ENCODE measurements at regions not wholly inside any gene's neighbourhood (a gene's known extent, or its start where the extent isn't known, plus 50 kb on each side); places are given as distances from the start of the nearest gene placed in this dataset.

DNA sequence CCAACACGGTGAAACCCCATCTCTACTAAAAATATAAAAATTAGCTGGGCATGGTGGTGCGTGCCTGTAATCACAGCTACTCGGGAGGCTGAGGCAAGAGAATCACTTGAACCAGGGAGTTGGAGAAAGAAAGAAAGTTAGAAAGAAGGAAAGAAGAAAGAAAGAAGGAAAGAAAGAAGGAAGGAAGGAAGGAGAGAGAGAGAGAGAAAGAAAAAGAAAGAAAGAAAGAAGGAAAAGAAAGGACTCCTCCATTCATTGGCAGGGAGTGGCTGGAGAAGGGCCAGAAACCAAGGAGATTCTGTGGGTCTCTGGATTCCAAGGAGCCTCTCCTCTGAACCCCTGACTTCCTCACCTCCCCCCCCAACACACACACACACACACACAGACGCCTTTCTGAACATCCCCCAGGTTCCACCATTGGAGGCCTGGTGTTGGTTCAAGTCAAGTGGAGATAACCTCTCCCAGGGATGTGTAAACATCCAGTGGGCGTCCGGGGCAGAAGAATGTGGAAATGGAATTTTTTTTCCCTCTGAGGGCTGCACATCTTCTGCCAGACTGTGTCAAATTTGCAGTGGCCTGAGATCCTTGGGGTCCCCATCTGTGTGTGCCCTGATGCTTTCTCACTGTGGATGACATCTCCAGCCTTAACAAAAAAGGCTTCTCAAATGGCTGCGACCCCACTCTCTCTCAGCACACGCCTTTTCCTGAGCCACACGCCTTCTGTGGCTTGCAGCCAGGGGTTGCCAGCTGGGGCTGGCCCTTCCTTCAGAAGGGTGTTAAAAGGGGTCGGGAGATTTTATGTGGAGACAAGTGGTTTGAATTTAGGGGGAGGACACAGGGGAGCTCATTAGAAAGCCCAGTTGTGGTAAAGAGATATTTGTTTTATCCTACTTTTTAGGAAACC, 109.3 kb upstream of the HAND1 start:
- DNase-seq: no peak

DNA sequence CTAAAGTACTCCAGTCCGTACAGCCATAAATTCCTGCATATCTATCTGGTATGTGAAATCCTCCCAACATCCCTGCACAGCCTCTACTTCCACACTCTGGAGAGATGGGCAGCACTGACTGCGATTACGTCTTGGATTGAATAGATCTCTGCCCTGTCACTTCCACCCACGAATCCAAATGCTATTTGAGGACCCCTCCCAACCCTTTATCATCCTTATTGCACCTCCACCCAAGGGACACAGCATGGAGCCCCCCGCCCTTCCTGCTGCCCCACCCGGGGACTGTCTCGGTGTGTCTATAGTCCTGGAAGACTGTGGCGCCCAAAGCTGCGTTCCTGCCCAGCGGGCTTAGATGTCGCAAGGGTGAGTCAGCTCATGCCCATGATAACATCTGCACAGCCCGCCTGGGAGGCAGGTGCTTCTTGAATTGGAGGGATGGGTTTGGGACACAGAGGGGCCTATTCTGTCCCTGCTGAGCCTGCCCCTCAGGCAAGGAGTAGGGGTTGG, 105.7 kb upstream of the HAND1 start:
- no peak for DNase-seq

DNA sequence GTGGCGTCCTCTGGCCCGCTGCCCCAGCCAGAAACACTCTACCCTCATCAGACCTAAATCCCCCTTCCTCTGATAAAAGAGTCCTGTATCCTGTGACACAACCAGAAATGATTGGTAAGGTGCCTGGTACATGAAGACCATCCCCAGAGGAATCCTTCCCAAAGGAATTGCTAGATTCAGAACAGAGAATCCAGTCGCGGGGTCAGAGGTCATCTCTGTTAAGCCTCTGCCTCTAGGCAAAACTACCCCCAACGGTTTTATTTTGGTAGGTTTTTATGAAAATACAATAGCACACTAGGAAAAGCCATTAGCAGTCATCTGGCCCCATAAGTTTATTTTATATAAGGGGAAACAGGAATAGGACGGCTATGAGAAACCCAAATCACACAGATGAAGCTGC, 102.4 kb upstream of the HAND1 start:
- no peak for DNase-seq

DNA sequence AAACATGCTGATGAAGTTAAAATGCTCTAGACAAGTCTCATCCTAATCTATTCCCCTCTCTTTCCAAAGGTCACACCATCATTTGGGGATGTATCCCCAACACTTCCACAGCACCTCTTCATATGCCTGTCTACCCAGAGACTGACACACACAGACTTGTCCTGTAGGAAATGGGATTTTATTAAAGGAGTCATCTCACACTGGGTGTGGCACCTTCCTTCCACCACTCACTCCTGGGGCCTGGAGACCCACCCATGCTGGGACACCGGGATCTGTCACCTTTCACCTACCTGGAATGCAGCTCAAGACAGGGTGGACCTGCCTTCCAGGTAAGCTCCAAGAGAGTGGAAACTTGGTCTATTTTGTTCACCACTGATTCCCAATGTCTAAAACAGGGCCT, 99.4 kb upstream of the HAND1 start:
- DNase-seq: no peak

DNA sequence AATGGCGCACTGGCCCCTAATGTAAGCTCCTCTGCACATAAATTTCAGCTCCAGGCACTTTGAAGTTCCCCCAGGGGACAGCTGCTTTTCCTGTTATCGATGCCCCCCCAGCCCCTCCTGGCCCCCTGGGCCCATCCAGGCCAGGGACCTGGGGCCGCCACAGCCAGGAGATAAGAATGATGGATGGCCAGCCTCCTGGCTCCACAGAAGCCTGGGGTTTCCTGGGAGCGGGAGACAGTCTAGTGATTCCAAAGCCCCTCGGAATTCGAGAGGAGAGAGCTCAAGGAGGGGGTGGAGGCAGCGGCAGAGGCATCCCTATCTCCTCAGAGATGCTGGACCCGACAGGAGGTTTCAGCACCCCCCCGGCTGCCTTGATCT, 98.4 kb upstream of the HAND1 start:
- no peak for DNase-seq

DNA sequence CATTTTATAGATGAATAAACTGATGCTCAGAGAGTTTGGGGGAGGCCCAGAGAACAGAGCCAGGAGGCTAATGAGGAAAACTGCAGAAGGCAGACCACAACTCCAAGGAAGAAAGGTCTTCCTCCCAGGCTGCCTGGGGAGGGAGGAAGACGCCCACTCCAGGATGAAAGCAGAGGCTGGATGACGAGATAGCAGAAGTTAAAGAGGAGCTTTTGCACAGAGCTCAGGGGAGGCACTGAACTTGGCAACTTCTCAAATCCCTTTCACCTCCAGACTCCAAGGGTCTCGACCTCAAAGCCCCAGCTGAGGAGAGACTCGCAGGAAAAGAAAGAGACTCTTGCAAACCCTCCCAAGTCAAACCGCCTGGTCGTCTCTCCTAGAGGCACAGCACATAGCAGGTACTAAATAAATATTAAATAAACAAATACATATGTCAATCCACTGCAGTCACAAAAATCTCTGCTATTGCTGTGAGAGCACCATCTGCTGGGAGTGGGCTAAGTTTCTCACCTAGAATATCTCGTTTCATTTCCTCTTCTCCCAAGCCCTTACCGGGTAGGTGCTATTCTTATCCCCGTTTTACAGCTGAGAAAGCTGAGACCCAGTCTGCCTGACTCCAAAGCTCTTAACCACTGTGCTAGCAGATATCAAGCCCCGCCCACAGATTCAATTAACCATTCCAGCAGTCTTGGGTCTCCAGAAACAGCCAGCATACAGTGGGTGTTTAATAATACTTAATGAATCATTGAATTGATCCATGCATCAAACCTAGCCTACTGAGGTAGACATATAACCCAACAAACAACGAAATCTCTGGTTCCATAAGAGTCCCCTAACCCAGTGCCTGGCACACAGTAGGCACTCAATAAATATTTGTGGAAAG, 97.8 kb upstream of the HAND1 start:
- DNase-seq: no peak

DNA sequence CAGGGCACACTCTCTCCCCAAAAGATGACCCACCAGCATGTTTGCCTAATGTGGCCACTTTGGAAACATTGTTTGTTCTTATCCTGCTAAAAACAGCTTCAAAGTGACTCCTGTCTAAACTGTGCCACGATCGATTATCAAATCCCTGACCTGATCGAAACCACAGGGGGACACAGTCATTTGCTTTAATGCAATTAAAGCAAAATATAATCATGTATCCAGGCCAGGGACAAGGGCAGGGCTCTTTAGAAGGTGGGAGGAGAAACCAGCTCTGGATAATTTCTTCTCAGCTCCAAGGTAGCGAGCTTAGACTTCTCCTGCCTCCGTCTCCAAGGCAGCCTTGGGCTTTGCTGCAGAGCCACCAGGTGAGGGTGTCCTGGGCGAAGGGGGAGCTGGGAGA, 95.0 kb upstream of the HAND1 start:
- DNase-seq: no peak

DNA sequence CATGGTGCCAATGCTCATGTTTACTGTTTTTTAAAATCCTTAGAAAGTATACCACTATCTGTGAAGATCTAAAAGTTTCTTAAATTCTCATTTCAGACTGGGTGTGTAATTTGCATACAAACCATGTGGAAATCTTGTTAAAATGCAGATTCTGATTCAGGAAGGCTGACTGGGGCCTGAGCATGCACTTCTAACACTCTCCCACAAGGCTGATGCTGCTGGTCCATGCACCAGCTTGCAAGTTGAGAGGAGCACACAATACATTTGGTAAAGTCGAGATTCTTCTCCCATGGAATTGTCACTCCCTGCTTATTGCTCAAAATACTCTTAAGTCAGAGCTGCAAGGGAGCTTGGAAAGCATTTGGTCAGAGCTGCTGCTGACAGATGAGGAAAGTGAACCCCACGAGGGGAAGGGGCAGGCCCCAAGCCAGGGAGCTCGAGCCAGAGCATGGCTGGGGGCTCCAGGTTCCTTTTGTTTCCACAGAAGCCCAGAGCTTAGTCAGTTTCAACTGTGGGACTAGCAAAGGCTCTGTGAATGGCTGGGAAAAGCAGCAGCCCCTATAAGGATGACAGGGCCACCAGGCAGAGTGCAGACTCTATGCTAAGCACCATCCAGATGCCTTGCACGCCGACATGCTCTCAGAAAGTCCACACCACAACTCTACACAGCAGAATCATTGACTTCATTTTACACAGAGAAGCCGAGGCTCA, 93.5 kb upstream of the HAND1 start:
- DNase-seq: no peak

DNA sequence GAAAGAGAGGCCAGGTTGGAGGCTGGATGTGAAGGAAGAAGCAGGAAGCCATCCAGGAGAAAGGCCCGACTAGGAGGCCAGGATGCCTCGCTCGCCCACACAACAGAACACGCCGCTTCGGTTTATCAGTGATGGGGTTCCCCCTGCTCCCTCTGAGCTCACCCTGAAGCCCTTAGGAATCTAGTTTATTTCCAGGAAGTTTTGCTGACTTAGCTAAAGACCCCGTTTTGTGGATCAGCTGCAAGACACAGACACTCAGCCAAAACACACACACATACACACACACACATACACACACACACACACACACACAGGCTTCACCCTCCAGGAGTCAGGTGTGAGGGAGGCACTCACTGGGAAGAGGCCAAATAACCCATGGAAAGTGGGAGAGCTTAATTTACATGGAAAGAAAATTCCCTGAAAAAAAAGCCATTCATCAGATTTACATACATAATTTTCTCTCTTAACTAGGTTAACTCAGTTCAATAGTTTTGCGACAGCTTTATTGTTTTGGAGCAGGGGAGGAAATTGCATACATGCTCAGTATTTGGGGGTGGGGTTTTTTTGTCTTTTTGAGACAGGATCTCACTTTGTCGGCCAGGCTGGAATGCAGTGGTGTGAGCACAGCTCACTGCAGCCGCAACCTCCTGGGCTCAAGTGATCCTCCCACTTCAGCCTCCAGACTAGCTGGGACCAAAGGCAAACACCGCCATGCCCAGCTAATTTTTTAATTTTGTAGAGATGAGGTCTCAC, 92.7 kb upstream of the HAND1 start:
- DNase-seq: no peak

DNA sequence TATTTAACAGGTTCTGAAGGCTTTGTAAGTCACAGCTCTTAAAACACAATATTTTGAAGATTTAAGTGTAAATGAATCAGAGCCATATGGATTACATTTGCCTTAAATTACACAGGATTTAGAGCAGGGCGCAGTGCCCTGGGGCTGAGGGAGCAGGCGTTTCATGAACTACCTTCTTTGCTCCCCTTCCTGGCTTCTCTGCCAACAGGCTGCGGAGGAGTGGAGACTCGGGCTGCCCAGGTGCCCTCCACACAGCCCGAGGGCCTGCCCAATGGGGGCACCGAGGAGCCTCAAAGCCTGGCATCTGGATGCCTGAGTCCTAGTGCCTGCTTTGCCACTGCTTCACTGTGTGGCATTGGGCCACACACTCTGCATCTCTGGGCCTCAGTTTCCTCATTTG, 90.6 kb upstream of the HAND1 start:
- no peak for DNase-seq

DNA sequence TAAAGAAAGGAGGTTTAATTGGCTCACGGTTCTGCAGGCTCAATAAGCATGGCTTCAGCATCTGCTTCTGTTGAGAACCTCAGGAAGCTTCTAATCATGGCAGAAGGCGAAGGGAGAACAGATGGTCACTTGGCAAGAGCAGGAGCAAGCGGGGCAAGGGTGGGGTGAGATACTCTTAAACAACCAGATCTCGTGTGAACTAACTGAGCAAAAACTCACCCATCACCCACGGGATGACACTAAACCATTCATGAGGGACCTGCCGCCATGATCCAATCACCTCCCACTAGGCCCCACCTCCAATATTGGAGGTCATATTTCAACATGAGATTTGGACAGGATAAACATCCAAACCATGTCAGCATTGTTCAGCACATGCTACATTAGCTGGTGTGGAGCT, 89.1 kb upstream of the HAND1 start:
- DNase-seq: no peak

DNA sequence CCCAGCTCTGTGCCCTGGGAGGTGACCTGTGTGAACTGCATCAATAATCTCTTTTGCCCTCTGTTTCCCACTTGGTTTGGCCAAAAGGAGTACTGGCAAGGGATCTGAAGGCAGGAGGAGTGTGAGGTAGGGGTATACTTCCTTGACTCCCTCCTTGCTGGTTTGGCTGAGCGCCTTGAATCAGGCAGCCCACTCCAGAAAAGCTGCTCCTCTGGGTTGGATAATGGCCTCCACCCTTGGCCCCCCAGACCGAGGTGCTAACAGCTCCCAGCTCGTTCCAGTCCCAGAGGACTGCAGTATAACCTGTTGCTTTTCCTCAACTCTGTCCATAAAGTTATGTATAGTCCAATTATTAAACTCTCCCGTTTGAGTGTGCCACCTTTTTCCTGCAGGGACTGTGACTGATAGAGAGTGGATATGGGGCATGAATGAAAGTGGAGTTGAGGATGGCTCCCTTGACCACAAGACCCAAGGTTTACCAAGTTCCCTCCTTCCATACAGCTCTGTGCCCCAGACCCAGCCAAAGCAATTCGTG, 88.2 kb upstream of the HAND1 start:
- DNase-seq: no peak

DNA sequence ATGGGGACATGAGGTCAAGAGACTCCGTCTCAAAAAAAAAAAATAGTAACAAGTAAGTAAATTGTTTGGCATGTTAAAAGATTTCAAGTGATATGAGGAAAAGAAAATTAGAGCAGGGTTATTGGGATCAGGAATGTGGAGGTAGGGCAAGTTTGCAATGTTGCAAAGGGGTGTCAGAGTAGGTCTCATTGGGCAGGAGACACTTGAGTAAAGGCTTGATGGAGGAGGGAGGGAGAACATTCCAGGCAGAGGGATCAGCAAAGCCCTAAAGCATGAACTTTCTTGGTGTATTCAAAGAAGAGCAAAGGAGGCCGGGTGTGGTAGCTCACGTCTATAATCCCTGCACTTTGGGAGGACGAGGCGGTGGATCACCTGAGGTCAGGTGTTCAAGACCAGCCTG, 87.1 kb upstream of the HAND1 start:
- no peak for DNase-seq

DNA sequence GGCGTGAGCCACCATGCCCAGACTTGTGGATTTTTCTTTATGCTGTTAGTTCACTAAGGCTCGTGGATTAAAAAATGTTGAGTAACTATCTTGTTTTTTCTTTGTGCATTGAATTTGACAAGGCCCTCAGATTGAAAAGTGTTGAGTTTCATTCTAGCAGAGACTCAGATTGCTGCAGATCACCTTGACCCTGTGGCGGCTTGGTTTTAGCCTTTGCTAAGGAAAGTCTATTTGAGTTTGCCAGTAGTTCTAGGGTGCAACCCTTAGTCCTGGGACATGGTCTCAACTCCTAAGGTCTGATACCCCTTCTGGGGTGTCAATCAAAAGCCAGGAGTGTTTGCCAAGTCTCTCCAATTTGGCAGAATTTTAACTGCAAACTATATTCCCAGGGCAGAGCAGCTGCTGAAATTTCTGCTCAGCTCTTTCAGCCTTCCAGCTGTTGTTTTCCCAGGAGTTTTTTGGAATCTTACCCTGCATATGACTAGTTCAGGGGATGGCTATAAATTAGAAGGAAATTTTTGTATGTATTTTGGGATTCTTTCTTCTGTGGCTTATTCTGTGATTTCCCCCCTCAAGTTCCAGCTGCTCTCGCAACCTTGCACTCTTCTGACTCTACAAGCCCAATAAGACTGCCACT, 84.3 kb upstream of the HAND1 start:
- no peak for DNase-seq

DNA sequence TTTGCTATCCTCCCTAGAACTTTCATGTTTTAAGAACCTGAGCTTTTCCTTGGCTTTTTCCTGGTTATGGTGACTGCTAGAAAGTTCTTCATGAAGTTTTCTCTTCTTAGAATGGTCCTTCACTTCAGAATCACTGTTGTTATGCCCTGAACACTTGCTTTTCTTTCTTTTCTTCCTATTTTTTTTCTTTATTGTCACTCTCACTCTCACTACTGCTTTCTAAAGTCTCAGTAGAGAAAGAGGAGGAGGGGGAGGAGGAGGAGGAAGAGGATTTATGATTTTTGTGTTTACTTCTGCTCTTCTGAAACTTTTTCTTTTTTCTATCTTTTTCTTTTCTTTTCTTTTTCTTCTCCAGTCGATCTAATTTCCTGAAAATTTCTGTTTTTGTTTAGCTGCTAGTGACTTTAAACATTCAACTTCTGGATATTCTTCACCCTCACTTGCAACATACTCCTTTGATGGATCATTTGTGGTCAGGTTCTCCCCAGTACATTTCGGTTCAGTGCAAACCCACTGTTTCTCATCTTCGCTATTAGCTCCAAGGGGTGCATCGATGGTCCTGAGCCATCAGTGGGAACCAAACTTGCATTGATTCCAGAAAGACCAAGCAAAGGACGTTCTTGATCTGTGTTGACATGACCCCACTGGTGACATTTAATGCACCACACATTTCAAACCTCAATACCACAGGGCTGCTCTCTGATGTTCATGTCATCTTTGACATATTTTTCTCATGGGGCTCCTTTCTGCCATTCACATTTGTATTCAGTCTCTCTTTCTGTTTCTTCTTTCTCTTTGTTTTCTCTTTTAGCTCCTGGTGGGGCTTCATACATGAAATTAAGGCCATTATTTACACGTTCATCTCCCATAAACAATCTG, 81.6 kb upstream of the HAND1 start:
- no peak for DNase-seq

DNA sequence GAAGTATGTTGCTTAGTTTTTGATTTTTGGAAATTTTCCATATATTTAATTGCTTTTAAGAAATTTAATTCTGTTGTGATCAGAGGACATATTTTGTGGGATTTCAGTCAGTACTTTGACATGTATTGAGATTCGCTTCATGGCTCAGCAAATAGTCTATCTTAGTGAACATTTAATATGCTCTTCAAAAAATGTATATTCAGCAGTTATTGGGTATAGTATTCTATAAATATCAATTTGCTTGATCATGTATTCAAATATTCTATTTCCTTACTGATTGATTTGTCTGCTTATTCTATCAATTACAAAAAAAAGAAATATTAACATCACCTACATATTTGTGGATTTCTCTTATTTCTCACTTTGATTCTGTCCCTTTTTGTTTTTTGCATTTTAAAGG, 79.5 kb upstream of the HAND1 start:
- no peak for DNase-seq

DNA sequence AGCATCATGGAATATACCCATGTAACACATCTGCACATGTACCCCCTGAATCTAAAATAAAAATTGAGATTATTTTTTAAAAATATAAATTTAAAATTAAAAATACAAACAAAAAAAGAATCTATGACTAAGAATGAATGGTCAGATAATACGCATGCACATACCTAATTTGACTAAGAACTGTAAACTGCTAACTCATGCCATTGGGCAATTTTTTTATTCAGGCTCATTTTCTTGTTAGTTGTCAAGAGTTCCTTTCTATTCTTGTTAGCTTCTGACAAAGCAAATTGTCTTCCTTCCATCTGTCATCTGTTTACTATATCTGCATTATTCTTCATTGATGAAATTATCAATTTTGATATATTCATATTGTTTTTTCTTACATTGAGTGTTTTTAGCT, 69.5 kb upstream of the HAND1 start:
- DNase-seq: no peak

DNA sequence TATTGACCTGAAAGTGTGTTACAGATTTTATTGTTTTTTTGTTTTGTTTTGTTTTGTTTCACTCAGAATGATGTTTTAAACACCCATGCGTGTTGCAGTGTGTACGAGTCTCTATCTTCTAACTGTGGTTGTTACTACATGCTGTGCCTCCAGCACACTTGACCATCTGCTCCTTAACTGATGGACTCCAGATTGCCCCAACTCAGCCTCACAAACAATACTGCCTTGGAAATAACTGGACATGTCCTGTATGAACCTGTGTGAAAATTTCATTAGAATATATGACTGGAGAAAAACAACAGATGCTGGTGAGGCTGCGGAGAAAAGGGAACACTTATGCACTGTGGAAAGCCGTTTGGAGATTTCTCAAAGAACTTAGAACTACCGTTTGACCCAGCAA, 68.7 kb upstream of the HAND1 start:
- no peak for DNase-seq

DNA sequence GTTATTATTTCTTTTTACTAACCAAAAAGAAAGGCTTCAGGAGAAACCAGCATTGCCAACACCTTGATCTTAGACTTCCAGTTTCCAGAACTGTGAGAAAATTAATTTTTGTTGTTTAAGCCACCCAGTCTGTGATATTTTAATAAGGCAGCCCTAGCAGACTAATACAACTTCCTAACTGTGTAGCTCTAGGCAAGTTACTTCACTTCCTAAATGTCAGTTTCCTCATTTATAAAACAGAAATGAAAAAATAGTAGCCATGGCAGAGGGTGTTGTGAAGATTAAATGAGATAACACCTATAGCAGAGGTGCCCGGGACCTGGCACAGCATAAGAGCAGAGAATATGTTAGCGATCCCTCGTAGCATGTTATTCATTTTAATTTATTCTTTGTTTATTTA, 66.6 kb upstream of the HAND1 start:
- no peak for DNase-seq

DNA sequence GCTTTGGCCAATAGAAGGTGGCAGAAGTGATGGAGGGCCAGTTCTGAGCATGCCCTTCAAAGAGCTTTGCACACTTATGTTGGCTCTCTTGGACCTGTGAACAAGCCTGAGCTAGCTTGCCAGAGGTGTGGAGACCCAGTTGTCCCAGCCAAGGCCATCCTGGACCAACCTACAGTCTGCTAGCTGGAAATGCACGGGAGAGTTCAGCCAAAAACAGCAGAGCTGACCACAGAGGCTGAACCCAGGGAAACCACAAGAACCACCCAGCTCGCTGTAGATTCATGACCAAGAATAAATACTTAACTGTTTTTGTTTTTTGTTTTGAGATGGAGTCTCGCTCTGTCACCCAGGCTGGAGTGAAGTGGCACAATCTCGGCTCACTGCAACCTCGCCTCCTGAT, 65.4 kb upstream of the HAND1 start:
- no peak for DNase-seq

DNA sequence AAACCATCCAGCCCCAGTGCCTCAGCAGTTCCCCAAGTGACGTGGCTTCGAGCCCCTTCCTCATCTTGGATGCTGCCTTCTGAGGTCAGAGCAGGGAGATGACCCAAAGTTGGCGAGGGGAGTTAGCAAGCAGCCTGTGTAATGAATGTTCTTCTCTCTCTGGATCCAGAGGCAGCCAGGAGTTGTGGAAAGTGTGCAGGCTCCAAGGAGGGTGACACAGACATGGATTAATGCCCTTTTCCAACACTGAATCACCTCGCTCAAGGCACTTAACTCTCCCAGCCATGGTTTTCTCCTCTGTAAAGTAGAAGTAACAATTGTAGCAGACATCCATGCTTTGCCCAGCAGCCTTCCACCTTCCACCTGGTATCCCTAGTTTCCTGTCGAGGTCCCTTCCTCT, 64.6 kb upstream of the HAND1 start:
- DNase-seq: no peak
